ENCODE measurements at regions not wholly inside any gene's neighbourhood (a gene's known extent, or its start where the extent isn't known, plus 50 kb on each side); places are given as distances from the start of the nearest gene placed in this dataset.
"Not testable (repeated sequence)": the region's sequence is repeated elsewhere in the genome, so short reads cannot be mapped to it uniquely, and the experiment has no call there.

- no peak for TF ChIP-seq CTCF (conservative IDR thresholded peaks at IDR 0.05; ENCODE audit: low read depth in 2 of 2)
- TF ChIP-seq EZH2phosphoT487 (IDR thresholded peaks at IDR 0.05; ENCODE audit: unreplicated experiment): no peak
- TF ChIP-seq NANOG (IDR thresholded peaks at IDR 0.05; ENCODE audit: borderline replicate concordance): no peak
- no peak for TF ChIP-seq JUNB (IDR thresholded peaks at IDR 0.05; ENCODE audit: unreplicated experiment)
- no peak for TF ChIP-seq EZH2 (IDR thresholded peaks at IDR 0.05; ENCODE audit: low read depth, unreplicated experiment)
- TF ChIP-seq ETS1 (IDR thresholded peaks at IDR 0.05): no peak
These were observed 162.8 kb downstream of the SHANK2 start (continued) for GRCh38 chr11:71089571-71089970.

- not testable (repeated sequence) for H3K9me3 Mint-ChIP-seq, ATAC-seq
- H3K27me3 Mint-ChIP-seq (ENCODE audit: insufficient read depth, low read depth, poor library complexity): peaks cover 15% of the 10 kb centered on the region
These were observed 163.8 kb downstream of the SHANK2 start for GRCh38 chr11:71088314-71089215.

DNA sequence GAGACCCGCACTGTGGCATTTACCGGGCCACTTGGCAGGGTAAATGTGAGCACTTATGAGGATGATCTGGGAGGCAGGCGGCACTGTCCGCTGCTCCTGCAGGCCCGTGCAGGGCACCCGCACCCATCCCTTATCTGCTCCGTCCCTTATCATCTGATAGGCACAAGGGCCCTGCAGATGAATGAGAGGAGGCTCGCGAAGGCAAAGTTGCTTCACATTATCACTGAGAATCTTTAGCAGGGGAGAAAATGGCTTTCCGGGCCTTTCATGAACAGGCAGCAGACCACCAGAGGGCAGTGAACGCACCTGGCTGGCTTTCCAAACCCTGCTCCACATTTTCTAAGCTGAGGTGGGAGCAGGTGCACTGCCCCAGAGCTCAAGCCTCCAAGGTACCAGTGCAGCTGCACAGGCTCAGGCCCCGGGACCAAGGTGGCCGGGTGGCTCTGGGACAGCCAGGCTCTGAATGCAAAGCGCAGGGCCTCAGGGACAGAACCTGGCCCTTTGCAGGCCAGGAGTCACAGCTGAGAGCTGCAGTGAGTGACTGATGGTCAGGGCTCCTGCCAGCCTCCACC is 165.6 kb downstream of the SHANK2 start:
- Mint-ChIP-seq H3K4me1 (no peaks in the 10 kb centered on the region; the same call in 2 of the 3 replicates), H3K4me3 (no peak overlapping the region), H3K9me3 (no peaks in the 10 kb centered on the region), H3K36me3 (ENCODE audit: low read depth) (peaks cover 31% of the 10 kb centered on the region), H3K27me3 (ENCODE audit: insufficient read depth, low read depth, poor library complexity) (peaks cover 12% of the 10 kb centered on the region), H3K27ac (no peak overlapping the region)
- Histone ChIP-seq H3K9me2 (ENCODE audit: insufficient read depth) (no peaks in the 10 kb centered on the region), H4K20me1 (replicated peaks; ENCODE audit: insufficient read depth) (peaks cover 3% of the 10 kb centered on the region; the same call in 1 of the 2 replicates), H2AFZ (no peak overlapping the region), H3K79me2 (replicated peaks; ENCODE audit: insufficient read depth) (no peaks in the 10 kb centered on the region), H3F3A (replicated peaks; ENCODE audit: low read depth) (0 out of 2 replicates have a peak, but pooled peaks cover 12% of the 10 kb centered on the region), H3K4me1 (ENCODE audit: insufficient read depth) (no peaks in the 10 kb centered on the region), H3K4me2 (no peak overlapping the region), H3K4me3 (no peak overlapping the region), H3K27ac (ENCODE audit: low read depth) (0 out of 2 replicates have a peak overlapping the region, but pooled peaks have one; percentile 39), H3K27me3 (ENCODE audit: insufficient read depth) (no peaks in the 10 kb centered on the region), H3K36me3 (ENCODE audit: insufficient read depth) (0 out of 2 replicates have a peak, but pooled peaks cover 5% of the 10 kb centered on the region)
- peak; percentile 80 for DNase-seq (ENCODE audit: low spot score)
- peak; percentile 96 for ATAC-seq
- TF ChIP-seq EZH2 (IDR thresholded peaks at IDR 0.05; ENCODE audit: low read depth, unreplicated experiment) (no peak), NANOG (IDR thresholded peaks at IDR 0.05; ENCODE audit: borderline replicate concordance) (no peak), CTCF (conservative IDR thresholded peaks at IDR 0.05; ENCODE audit: low read depth in 2 of 2) (peak; percentile 69 to 82)

More at GRCh38 chr11:71088314-71089215, 163.8 kb downstream of the SHANK2 start:
- H3K27ac ChIP-seq (ENCODE audit: low read depth); H3K4me3 Mint-ChIP-seq; H3K4me1 Mint-ChIP-seq; H3K27ac Mint-ChIP-seq; H3K79me2 ChIP-seq (replicated peaks; ENCODE audit: insufficient read depth); H3K4me3 ChIP-seq; DNase-seq (ENCODE audit: low spot score); H3K27me3 ChIP-seq (ENCODE audit: insufficient read depth); H3K4me2 ChIP-seq; H3K9me2 ChIP-seq (ENCODE audit: insufficient read depth); H3K4me1 ChIP-seq (ENCODE audit: insufficient read depth); H2AFZ ChIP-seq; H4K20me1 ChIP-seq (replicated peaks; ENCODE audit: insufficient read depth): not testable (repeated sequence)
- peaks cover 13% of the 10 kb centered on the region; the same call in 1 of the 2 replicates for H3K36me3 ChIP-seq (ENCODE audit: insufficient read depth)
- H3F3A ChIP-seq (replicated peaks; ENCODE audit: low read depth): 0 out of 2 replicates have a peak, but pooled peaks cover 12% of the 10 kb centered on the region
- peaks cover 38% of the 10 kb centered on the region for H3K36me3 Mint-ChIP-seq (ENCODE audit: low read depth)
